KOPT-K1 (cell line): ENCODE measurements at regions not wholly inside any gene's neighbourhood (a gene's known extent, or its start where the extent isn't known, plus 50 kb on each side); places are given as distances from the start of the nearest gene placed in this dataset.
"Not testable (repeated sequence)": the region's sequence is repeated elsewhere in the genome, so short reads cannot be mapped to it uniquely, and the experiment has no call there.

Source experiments
- H3K27ac ChIP-seq: fragments of 200-600 bp; sonication (generic); 2 replicates; pipeline ENCODE4 v1.5.1; 2016; ENCODE audit warnings: antibody characterized with exemption, mild to moderate bottlenecking, low read depth, low read length; ENCODE audit not compliant: poor library complexity, severe bottlenecking
- H3K36me3 ChIP-seq: fragments of 200-600 bp; sonication (generic); 2 replicates; pipeline ENCODE4 v1.5.1; 2017; ENCODE audit warnings: antibody characterized with exemption, mild to moderate bottlenecking, low read length, moderate library complexity; ENCODE audit not compliant: insufficient read depth
- H3K9me3 ChIP-seq: fragments of 200-600 bp; sonication (generic); 2 replicates; pipeline ENCODE4 v1.5.1; 2017; ENCODE audit warnings: antibody characterized with exemption, low read length, mild to moderate bottlenecking; ENCODE audit not compliant: insufficient read depth, poor library complexity, severe bottlenecking

DNA sequence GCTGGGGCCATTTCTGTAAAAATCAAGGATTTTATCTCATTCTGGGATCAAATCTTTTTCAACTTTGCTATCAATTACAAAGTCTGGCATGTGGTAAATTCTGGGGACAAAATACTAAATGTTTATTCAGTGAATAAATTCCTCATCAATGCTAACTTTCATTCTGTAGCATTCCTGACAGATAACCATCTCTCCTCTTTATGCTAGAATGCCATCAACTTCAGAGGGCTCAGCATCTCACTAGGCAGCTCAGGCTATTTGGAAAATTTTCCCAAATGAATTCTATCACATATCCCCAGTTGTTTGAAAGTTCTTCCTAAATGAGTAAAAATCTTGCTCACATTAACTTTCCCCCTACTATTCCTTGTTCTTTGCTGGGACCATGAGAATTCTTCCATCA lies 163.0 kb upstream of the DAB1 start:
- Histone ChIP-seq H3K36me3 (no peaks in the 10 kb centered on the region), H3K9me3 (no peaks in the 10 kb centered on the region), H3K27ac (no peak overlapping the region)

DNA sequence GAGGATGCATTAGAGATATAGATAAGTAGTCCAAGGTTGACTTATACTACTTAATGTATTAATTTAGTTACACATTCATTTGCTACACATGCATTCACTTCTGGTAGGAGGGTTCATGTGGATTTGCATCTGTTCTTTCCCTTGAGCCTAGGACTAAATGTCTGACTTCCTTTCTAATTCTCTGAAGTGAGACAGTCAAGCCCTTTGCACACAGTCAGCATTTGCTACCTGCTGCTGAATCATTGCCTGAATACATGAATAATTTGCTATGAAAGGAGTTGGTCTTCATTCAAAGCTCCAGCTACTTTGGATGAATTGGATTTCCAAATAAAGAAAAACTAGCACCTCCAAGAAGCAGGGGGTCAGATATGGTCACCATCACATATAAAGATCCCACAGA lies 154.8 kb upstream of the DAB1 start:
- Histone ChIP-seq H3K9me3 (no peaks in the 10 kb centered on the region), H3K27ac (no peak overlapping the region), H3K36me3 (no peaks in the 10 kb centered on the region)

DNA sequence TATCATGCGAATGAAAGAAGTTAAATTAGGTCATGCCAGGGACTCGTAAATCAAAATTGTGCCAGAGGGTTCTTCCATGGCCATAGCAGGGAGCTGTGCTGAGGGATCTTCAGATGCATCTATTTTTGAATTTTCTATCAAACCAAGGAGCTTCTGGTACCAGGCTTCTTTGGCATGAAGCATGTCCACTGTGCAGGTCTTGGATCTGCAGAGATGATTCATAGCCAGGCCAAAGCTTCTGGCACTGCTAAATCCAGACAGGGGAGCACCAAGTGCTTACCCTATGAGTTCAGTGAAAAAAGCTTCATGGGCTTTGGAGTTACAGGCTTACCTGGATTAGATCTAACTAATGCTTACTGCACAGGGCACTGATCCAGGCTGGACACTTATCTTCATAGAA lies 154.2 kb upstream of the DAB1 start:
- Histone ChIP-seq H3K27ac (no peak overlapping the region), H3K36me3 (no peaks in the 10 kb centered on the region), H3K9me3 (no peaks in the 10 kb centered on the region)

DNA sequence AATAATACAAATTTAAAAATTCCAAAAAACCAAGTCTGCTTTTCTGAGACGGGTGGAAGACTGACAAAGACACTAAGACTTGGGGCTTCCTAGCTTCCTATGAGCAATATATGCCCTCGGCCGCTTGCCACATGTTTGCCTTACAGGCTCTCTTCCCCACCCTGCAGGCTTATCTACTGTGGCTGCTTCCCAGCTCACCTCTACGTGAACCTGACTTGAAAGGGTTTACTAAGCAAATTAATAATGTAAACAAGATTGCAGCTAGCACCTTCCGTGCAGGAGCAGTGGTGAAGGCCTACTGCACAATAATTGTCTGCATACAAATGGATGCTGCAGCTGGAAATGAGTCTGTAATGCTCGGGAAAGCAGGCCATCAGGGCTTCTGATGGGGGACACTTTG lies 152.9 kb upstream of the DAB1 start:
- Histone ChIP-seq H3K36me3 (no peaks in the 10 kb centered on the region), H3K9me3 (no peaks in the 10 kb centered on the region), H3K27ac (no peak overlapping the region)

DNA sequence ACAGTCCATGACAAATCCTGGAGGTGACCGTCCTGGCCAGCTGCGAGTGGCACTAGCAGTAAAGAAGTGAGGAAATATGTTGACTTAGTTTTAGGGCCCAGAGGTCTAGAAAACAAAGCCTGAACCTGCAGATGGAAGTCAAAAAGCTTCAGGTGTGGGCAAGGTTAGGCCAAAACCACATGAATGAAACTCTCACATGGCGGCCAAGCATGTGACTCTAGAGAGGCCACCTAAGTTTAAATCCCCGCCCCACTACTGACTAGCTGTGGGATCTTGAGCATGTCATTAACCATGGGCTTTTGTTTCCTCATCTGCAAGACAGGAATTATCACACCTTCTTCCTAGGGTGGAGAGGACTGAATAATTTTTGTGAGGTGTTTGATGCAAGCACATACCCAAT lies 148.2 kb upstream of the DAB1 start:
- Histone ChIP-seq H3K36me3 (no peaks in the 10 kb centered on the region), H3K27ac (no peak overlapping the region), H3K9me3 (no peaks in the 10 kb centered on the region)

DNA sequence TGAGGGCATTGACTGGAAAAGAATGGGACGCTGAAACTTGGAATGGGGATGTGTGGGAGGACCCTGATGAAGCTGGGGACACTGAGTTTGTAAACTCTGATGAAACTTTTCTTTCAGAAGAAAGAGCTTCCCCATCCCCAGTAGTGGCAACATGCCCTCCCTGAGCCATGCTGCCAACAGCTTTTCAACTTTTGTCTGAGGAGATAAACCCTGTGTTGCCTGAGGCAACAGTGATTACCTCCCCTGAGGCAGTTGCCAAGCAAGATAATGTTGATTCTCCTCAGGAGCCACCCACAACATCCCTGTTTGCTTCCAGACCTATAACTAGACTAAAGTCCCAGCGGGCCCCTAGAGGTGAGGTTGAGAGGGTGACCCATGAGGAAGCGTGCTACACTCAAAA lies 134.2 kb upstream of the DAB1 start:
- not testable (repeated sequence) for H3K36me3 ChIP-seq, H3K9me3 ChIP-seq, H3K27ac ChIP-seq

DNA sequence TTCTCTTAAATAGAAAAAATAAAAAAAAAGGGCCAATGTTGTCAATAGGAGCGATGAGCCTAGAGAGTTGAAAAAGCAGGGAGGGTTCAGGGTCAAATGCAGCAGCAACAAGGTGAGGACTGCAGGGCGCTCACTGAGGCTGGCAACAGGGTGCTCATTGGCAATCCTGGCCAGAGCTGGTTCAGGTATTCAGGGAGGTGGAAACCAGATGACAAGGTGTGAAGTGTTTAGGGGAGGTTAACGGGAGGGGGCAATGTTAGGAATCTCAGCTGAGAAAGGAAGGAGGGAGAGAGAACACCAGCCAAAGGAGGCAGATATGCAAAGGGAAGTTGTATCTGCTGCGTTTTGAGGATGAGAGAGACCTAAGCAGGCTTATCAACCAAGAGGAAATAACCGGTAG lies 129.8 kb upstream of the DAB1 start:
- no peaks in the 10 kb centered on the region for H3K9me3 ChIP-seq
- no peak overlapping the region for H3K27ac ChIP-seq
- no peaks in the 10 kb centered on the region for H3K36me3 ChIP-seq

DNA sequence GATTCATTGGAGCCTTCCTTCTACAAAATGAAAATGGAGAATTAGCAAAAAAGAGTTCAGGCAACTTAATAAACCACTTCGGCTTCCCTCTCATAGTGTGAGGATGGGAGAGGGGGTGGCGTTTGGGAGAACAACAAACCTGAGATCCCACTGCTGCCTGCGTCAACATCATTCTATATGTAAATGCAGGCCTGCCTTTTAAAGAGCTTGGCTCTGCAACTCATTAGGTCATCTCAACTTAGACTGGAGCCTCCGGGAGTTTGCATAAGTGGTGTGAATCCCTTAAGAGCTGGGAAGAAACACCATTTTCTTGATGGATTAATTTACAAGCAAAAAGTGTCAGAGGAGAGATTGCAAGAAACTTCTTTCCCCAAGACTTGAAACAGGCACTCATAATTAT lies 127.6 kb upstream of the DAB1 start:
- Histone ChIP-seq H3K36me3 (no peaks in the 10 kb centered on the region), H3K9me3 (no peaks in the 10 kb centered on the region), H3K27ac (no peak overlapping the region)

DNA sequence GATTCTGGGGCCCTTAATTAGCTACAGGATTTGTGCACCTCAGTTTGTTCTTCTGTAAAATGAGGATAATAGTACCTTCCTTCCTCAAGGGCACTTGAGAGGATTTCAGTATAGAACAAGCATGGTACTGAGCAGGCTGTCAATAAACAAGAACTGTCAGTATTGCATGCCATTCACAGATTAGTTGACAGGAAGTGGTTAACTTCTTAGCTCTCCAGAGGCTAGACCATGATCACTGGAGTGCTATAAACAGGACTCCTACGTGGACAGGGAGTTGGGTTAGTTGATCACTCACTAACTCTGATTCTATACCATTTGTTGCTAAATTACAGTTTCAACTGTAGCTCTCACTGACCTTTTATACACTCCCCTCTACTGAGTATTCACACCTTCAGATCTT lies 126.2 kb upstream of the DAB1 start:
- no peaks in the 10 kb centered on the region for H3K36me3 ChIP-seq
- no peak overlapping the region for H3K27ac ChIP-seq
- H3K9me3 ChIP-seq, result no peaks in the 10 kb centered on the region

DNA sequence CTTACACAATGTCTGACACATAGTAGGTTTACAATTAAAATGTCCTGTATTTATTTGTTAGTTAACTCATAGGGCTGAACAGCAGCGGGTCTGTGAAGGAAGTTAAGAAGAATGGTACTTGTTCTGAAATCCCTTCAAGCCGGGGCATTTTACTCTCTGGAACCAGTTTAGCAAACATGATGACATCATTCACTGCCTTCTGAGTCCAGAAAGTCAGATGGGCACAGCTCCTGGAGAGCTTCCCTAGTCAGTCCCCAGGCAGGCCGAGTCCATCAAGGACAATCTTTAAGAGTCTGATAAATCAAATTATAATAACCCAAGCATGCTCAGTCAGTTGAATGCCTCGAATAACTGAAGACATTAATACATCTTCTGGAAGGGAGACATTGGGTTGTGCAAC lies 125.4 kb upstream of the DAB1 start:
- no peaks in the 10 kb centered on the region for H3K36me3 ChIP-seq
- H3K9me3 ChIP-seq, result no peaks in the 10 kb centered on the region
- H3K27ac ChIP-seq, result no peak overlapping the region

DNA sequence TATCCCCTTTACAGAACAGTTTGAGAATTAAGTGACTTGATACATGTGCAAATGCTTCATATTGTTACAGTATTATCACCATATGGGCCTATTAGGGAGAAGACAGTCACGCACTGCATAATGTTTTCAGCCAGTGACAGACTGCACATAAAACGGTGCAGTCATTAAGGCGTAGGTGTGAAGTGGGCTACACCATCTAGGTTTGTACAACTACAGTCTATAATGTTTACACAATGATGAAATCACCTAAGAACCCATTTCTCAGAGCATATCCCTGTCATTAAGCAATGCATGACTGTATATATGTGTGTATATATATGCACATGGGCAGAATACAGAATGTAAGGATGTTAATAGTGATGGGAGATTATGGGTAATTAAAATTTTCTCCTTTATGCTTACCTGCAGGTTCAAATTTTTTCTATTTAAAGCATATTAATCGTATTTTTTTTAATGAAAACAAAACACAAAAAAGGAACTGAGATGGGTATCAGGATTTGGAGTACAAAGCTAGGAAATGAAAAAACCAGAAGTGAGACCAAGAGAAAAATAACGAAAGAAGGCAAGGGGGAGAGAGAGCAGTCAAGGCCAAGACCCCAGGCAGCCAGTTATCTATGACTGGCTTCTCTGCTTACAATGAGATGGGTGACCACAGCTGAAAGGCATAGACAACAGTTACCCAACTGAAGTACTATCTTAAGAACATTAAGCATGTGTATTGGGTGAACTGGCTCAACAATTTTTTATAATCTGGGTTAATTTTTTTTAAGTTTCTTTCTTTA lies 122.9 kb upstream of the DAB1 start:
- no peaks in the 10 kb centered on the region for H3K36me3 ChIP-seq
- H3K27ac ChIP-seq, result no peak overlapping the region
- H3K9me3 ChIP-seq, result no peaks in the 10 kb centered on the region

DNA sequence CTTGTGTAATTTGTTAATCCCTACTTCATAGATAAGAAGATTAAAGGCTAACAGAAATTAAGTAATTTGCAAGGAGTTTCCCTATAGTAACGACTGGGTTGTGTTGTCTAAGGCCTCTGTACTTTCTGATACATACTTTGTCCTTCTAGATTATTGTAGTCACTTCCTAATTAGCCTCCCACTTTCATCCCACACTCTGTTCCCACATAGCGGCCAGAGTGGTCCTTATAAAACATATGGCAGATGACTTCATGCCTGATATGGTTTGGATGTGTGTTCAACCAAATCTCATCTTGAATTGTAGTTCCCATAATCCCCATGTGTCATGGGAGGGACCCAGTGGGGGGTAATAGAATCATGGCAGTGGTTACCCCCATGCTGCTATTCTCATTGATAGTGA lies 120.5 kb upstream of the DAB1 start:
- H3K27ac ChIP-seq, result no peak overlapping the region
- H3K9me3 ChIP-seq, result no peaks in the 10 kb centered on the region
- H3K36me3 ChIP-seq, result no peaks in the 10 kb centered on the region

DNA sequence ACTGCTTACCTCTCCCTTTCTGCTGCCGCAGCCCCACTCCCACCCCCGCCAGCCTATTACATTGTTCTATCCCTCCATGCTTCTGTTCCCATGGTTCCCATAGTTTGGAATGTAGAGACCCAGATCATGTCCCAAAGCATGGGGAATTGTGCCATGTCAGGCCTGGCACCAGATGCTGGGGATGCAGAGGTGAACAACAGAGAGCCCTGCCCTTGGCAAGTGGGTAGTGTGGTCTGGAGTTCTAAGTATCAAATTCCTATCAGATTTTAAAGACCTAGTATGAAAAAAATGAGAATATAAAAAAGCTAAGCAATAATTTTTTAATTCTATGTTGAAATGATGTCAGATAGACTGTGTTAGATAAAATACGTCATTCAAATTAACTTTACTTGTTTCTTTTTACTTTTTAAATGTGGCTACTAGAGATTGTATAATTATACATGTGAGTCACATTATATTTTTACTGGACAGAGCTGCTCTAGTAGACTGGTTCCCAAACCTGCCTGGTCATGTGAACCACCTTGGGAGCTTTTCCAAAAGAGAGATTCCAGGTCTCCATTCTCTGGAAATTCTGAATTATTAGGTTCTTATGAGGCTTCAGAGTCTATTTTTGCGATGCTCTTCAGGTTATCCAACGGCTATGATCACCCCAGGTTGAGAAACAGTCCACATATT lies 113.0 kb upstream of the DAB1 start:
- Histone ChIP-seq H3K27ac (no peak overlapping the region), H3K36me3 (no peaks in the 10 kb centered on the region), H3K9me3 (no peaks in the 10 kb centered on the region)

DNA sequence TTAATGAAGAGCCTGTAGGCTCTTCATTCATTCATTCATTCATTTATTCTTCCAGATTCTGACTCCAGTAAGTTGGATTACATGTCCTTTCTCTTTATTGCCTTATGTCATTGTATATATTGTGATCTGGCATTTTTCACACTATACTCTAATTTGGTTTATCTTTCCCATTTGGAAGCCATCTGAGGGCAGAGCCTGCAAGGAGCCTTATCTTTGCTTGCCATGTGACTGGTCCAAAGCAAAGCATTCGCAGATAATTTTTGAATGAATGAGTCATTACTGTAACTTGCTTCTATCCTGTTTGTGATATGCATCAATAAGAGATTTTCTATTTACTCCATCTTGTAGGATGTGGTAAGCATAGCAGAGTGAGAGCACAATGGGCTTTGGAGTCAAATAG lies 108.4 kb upstream of the DAB1 start:
- Histone ChIP-seq H3K9me3 (no peaks in the 10 kb centered on the region), H3K27ac (no peak overlapping the region), H3K36me3 (no peaks in the 10 kb centered on the region)

DNA sequence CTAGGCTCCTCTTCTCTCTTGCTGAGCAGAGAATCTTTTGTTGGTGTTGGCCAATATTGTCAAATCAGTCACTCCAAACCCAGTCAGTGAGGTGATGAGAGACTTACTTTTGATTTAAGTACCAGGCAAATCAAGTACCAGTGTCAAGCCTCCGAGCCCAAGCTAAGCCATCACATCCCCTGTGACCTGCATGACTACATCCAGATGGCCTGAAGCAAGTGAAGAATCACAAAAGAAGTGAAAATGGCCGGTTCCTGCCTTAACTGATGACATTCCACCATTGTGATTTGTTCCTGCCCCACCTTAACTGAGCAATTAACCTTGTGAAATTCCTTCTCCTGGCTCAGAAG lies 107.0 kb upstream of the DAB1 start:
- not testable (repeated sequence) for H3K9me3 ChIP-seq

DNA sequence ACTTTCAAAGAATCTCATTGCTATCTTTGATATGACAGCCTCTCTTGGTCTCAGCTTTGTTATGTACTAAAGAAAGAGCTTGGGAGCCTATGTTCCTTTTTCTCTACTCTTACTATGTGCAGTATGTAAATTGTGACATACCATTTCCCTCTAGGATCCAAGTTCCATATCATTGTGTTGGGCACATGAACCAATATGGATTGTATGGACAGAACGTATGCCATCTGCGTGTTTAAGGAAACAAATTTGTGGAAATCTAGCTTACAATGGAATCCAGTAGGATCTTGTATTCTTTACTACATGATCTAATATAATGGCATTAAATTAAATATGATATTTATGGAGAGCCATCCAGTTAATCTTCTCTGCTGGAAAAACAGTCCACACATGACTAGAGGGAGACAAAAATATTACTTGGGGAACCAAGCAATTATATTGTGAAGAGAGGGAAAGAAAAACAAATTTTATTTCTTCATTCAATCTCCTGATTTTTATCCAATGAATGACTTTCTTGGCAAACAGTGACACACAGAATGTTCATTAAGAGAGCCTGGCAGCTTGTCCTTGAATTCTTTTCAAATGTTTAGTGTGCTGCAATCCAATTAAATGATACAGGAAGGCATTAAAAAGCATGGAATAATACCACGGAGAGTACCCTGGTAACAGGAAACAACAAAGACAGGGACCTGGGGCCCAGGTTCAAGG lies 106.5 kb upstream of the DAB1 start:
- no peaks in the 10 kb centered on the region for H3K9me3 ChIP-seq
- no peaks in the 10 kb centered on the region for H3K36me3 ChIP-seq
- H3K27ac ChIP-seq, result no peak overlapping the region

More for the DNA sequence above, 107.0 kb upstream of the DAB1 start:
- not testable (repeated sequence) for H3K36me3 ChIP-seq, H3K27ac ChIP-seq
